ENCODE measurements at regions not wholly inside any gene's neighbourhood (a gene's known extent, or its start where the extent isn't known, plus 50 kb on each side); places are given as distances from the start of the nearest gene placed in this dataset.
A peak's percentile ranks its signal among the peaks of the same experiment; 100 is the strongest.

- intact Hi-C loops (cut with DNase I, micrococcal nuclease), result loop anchor here in 1 of 2 experiments (5.0 kb wide), 1 partner anchor 208 kb away; the partner anchor contains the start of gene CXCR4
- Histone ChIP-seq H3K27me3 (ENCODE audit: control insufficient read depth in 1 of 2, insufficient read depth in 2 of 2, low read length in 2 of 2) (no peaks in the 10 kb centered on the region), H3K36me3 (ENCODE audit: insufficient read depth, low read length) (no peaks in the 10 kb centered on the region), H3K4me1 (ENCODE audit: insufficient read depth, low read length) (peaks cover 66% of the 10 kb centered on the region), H3K27ac (ENCODE audit: low read depth in 1 of 2, low read length in 2 of 2) (no peak overlapping the region), H3K9me3 (ENCODE audit: control insufficient read depth in 1 of 2, insufficient read depth in 1 of 2, low read length in 2 of 2) (no peaks in the 10 kb centered on the region), H3K4me3 (ENCODE audit: low read length) (no peak overlapping the region)
- ChIA-PET POLR2A (no interaction called here), CTCF (no interaction called here)
- peaks cover 68% of the 10 kb centered on the region for H3K4me1 Mint-ChIP-seq (ENCODE audit: low read depth)
- ATAC-seq (ENCODE audit: poor library complexity) (no peak), DNase-seq (peak in 1 of 14 experiments; percentile 12)
- H3K27ac Mint-ChIP-seq, result peak overlapping the region; percentile 90
- H3K27me3 Mint-ChIP-seq, result no peaks in the 10 kb centered on the region
- H3K9me3 Mint-ChIP-seq, result no peaks in the 10 kb centered on the region
- no peaks in the 10 kb centered on the region for H3K36me3 Mint-ChIP-seq (ENCODE audit: low read depth)
- no peak overlapping the region for H3K4me3 Mint-ChIP-seq
- no peak for TF ChIP-seq CTCF (IDR thresholded peaks at IDR 0.05)
Observed at GRCh38 chr2:136324966-136325365, 207.0 kb upstream of the CXCR4 start.

GRCh38 chr2:136323935-136324334 is 206.0 kb upstream of the CXCR4 start:
- intact Hi-C loops (cut with DNase I, micrococcal nuclease), result no loop called here
- ChIA-PET CTCF (no interaction called here), POLR2A (interaction anchor here (1.0 to 1.2 kb wide), 3 partner anchors 10 to 192 kb away, joined by 3 to 4 read pairs (median 3); no protein-coding TSS in a partner anchor)
- DNase-seq (no peak), ATAC-seq (ENCODE audit: poor library complexity) (no peak)
- Mint-ChIP-seq H3K4me1 (ENCODE audit: low read depth) (peaks cover 76% of the 10 kb centered on the region), H3K36me3 (ENCODE audit: low read depth) (no peaks in the 10 kb centered on the region), H3K27ac (peak overlapping the region; percentile 90), H3K9me3 (no peaks in the 10 kb centered on the region), H3K4me3 (peak overlapping the region; percentile 40), H3K27me3 (no peaks in the 10 kb centered on the region)
- Histone ChIP-seq H3K4me1 (ENCODE audit: insufficient read depth, low read length) (peaks cover 76% of the 10 kb centered on the region), H3K27ac (ENCODE audit: low read depth in 1 of 2, low read length in 2 of 2) (peak overlapping the region in 1 of 2 donors; percentile 23), H3K9me3 (ENCODE audit: control insufficient read depth in 1 of 2, insufficient read depth in 1 of 2, low read length in 2 of 2) (no peaks in the 10 kb centered on the region), H3K36me3 (ENCODE audit: insufficient read depth, low read length) (no peaks in the 10 kb centered on the region), H3K4me3 (ENCODE audit: low read length) (peak overlapping the region; percentile 30), H3K27me3 (ENCODE audit: control insufficient read depth in 1 of 2, insufficient read depth in 2 of 2, low read length in 2 of 2) (no peaks in the 10 kb centered on the region)
- TF ChIP-seq CTCF (IDR thresholded peaks at IDR 0.05), result no peak

GRCh38 chr2:136323195-136323594 is 205.2 kb upstream of the CXCR4 start:
- Mint-ChIP-seq H3K27me3 (no peaks in the 10 kb centered on the region), H3K36me3 (ENCODE audit: low read depth) (no peaks in the 10 kb centered on the region), H3K4me1 (ENCODE audit: low read depth) (peaks cover 71% of the 10 kb centered on the region), H3K9me3 (no peaks in the 10 kb centered on the region), H3K4me3 (no peak overlapping the region), H3K27ac (peak overlapping the region; percentile 33)
- TF ChIP-seq CTCF (IDR thresholded peaks at IDR 0.05), result no peak
- Histone ChIP-seq H3K36me3 (ENCODE audit: insufficient read depth, low read length) (no peaks in the 10 kb centered on the region), H3K4me1 (ENCODE audit: insufficient read depth, low read length) (peaks cover 71% of the 10 kb centered on the region), H3K4me3 (ENCODE audit: low read length) (no peak overlapping the region), H3K27me3 (ENCODE audit: control insufficient read depth in 1 of 2, insufficient read depth in 2 of 2, low read length in 2 of 2) (no peaks in the 10 kb centered on the region), H3K9me3 (ENCODE audit: control insufficient read depth in 1 of 2, insufficient read depth in 1 of 2, low read length in 2 of 2) (no peaks in the 10 kb centered on the region), H3K27ac (ENCODE audit: low read depth in 1 of 2, low read length in 2 of 2) (no peak overlapping the region)
- CTCF ChIA-PET, result interaction anchor here (1.4 kb wide), 1 partner anchor 41 kb away, joined by 3 read pairs; no protein-coding TSS in a partner anchor
- intact Hi-C loops (cut with DNase I, micrococcal nuclease), result no loop called here
- ATAC-seq (ENCODE audit: poor library complexity) (no peak), DNase-seq (no peak)
- POLR2A ChIA-PET, result interaction anchor here (1.2 kb wide), 1 partner anchor 9 kb away, joined by 4 read pairs; no protein-coding TSS in a partner anchor
